ENCODE measurements at regions not wholly inside any gene's neighbourhood (a gene's known extent, or its start where the extent isn't known, plus 50 kb on each side); places are given as distances from the start of the nearest gene placed in this dataset.

GRCh38 chr13:26996965-26997752, 174.5 kb downstream of the USP12 start:
- TF ChIP-seq EZH2 (IDR thresholded peaks at IDR 0.05; ENCODE audit: borderline replicate concordance) (no peak), CTCF (IDR thresholded peaks at IDR 0.05; ENCODE audit: poor library complexity) (no peak), EZH2phosphoT487 (IDR thresholded peaks at IDR 0.05; ENCODE audit: low read depth, severe bottlenecking, unreplicated experiment) (no peak)
